ENCODE measurements at regions not wholly inside any gene's neighbourhood (a gene's known extent, or its start where the extent isn't known, plus 50 kb on each side); places are given as distances from the start of the nearest gene placed in this dataset.

GRCh38 chr16:56050916-56051315 is 140.4 kb upstream of the GNAO1 start (continued):
- TF ChIP-seq ZNF707 (tag by site-specific recombination; IDR thresholded peaks at IDR 0.05) (no peak), ZNF169 (tag by site-specific recombination; IDR thresholded peaks at IDR 0.05) (no peak), ZNF704 (tag by site-specific recombination; IDR thresholded peaks at IDR 0.05) (no peak), SALL2 (tag by site-specific recombination; IDR thresholded peaks at IDR 0.05; ENCODE audit: borderline replicate concordance) (no peak), ZNF324 (tag by site-specific recombination; IDR thresholded peaks at IDR 0.05) (no peak), ZNF155 (tag by site-specific recombination; IDR thresholded peaks at IDR 0.05) (no peak), ZNF23 (tag by site-specific recombination; IDR thresholded peaks at IDR 0.05; ENCODE audit: borderline replicate concordance) (no peak)

- ChIA-PET CTCF (no interaction called here), POLR2A (no interaction called here)
- no peaks in the 10 kb centered on the region for H3K9me3 ChIP-seq (ENCODE audit: control insufficient read depth, insufficient read depth, low read depth, low read length)
- no peaks in the 10 kb centered on the region for H3K4me1 ChIP-seq (ENCODE audit: control insufficient read depth, insufficient read depth, low read length)
- H3K27ac ChIP-seq (ENCODE audit: extremely low read depth, low read depth, low read length), result no peak overlapping the region
- no peak overlapping the region for H3K4me3 ChIP-seq (ENCODE audit: low read depth, low read length)
- H3K36me3 ChIP-seq (ENCODE audit: control insufficient read depth in 2 of 2, insufficient read depth in 1 of 2, low read length in 2 of 2), result no peaks in the 10 kb centered on the region
- TF ChIP-seq SP7 (tag by site-specific recombination; IDR thresholded peaks at IDR 0.05), result no peak
- no peak for TF ChIP-seq ZSCAN5A (tag by site-specific recombination; IDR thresholded peaks at IDR 0.05)
- no peak for TF ChIP-seq ZBTB44 (tag by site-specific recombination; IDR thresholded peaks at IDR 0.05)
- TF ChIP-seq ZNF449 (tag by site-specific recombination; IDR thresholded peaks at IDR 0.05), result no peak
- no peak for TF ChIP-seq ZNF514 (tag by site-specific recombination; IDR thresholded peaks at IDR 0.05)
- no peak for TF ChIP-seq ZNF157 (tag by site-specific recombination; IDR thresholded peaks at IDR 0.05)
- TF ChIP-seq MEIS1 (CRISPR knock-in tag; IDR thresholded peaks at IDR 0.05; ENCODE audit: borderline replicate concordance), result no peak
- no peak for TF ChIP-seq ZBTB26 (tag by site-specific recombination; optimal IDR thresholded peaks at IDR 0.05)
- no peak for TF ChIP-seq ZNF184 (tag by site-specific recombination; IDR thresholded peaks at IDR 0.05)
- TF ChIP-seq ZNF138 (tag by site-specific recombination; IDR thresholded peaks at IDR 0.05; ENCODE audit: borderline replicate concordance), result no peak
- no peak for TF ChIP-seq SETDB1 (IDR thresholded peaks at IDR 0.05; ENCODE audit: insufficient read length, low read length)
- TF ChIP-seq PATZ1 (tag by site-specific recombination; IDR thresholded peaks at IDR 0.05), result no peak
- no peak for TF ChIP-seq ZFP69B (tag by site-specific recombination; IDR thresholded peaks at IDR 0.05)
- no peak for TF ChIP-seq ZNF366 (tag by site-specific recombination; conservative IDR thresholded peaks at IDR 0.05)
- TF ChIP-seq ZNF23 (tag by site-specific recombination; IDR thresholded peaks at IDR 0.05; ENCODE audit: borderline replicate concordance), result no peak
- TF ChIP-seq ZBTB8A (tag by site-specific recombination; IDR thresholded peaks at IDR 0.05), result no peak
- no peak for TF ChIP-seq MYNN (tag by site-specific recombination; IDR thresholded peaks at IDR 0.05; ENCODE audit: borderline replicate concordance)
- TF ChIP-seq ZNF639 (tag by site-specific recombination; IDR thresholded peaks at IDR 0.05), result no peak
Observed at GRCh38 chr16:56048425-56049105, 142.7 kb upstream of the GNAO1 start.
